NCI-H524 treated with DMSO at 0.1 percent for 48 hours (cell line): ENCODE measurements at regions not wholly inside any gene's neighbourhood (a gene's known extent, or its start where the extent isn't known, plus 50 kb on each side); places are given as distances from the start of the nearest gene placed in this dataset.

ENCODE experiments used
- DNase-seq: peaks from one replicate; lab custom pipeline; 2025; lab: John Stamatoyannopoulos, UW

- no peak for DNase-seq
These were observed 87.6 kb downstream of the VSTM2A start for GRCh38 chr7:54629771-54630170.

GRCh38 chr7:54622696-54623309, 80.6 kb downstream of the VSTM2A start:
- DNase-seq = no peak
